Activated CD4-positive, alpha-beta T cell treated with anti-CD3 and anti-CD28 coated beads for 36 hours (primary cell): ENCODE measurements at regions not wholly inside any gene's neighbourhood (a gene's known extent, or its start where the extent isn't known, plus 50 kb on each side); places are given as distances from the start of the nearest gene placed in this dataset.

ENCODE experiments used
- ATAC-seq: fragments of 200-7000 bp; cut with Tn5 transposase; one replicate; pipeline ENCODE4 v1.10.0; 2021; ENCODE audit warnings: mild to moderate bottlenecking, moderate library complexity
- CTCF ChIA-PET: fragments of 350-600 bp; sonication (Branson Sonifier 250); formaldehyde crosslinking; loops from one replicate; lab custom pipeline; 2021; ENCODE audit warnings: antibody characterized with exemption; lab: Charles Lee
- POLR2A ChIA-PET: fragments of 350-600 bp; sonication (Branson Sonifier 250); formaldehyde crosslinking; loops from one replicate; lab custom pipeline; 2021; ENCODE audit warnings: antibody characterized with exemption, inconsistent platforms; lab: Charles Lee
- DNase-seq: peaks from one replicate; pipeline ENCODE4 v3.0.0-alpha.2; 2020
- H3K27ac Mint-ChIP-seq: one replicate; pipeline ENCODE4 v1.8.0; 2021; ENCODE audit warnings: mixed read lengths
- H3K27me3 Mint-ChIP-seq: one replicate; pipeline ENCODE4 v1.8.0; 2021; ENCODE audit warnings: mixed read lengths
- H3K36me3 Mint-ChIP-seq: one replicate; pipeline ENCODE4 v1.8.0; 2021; ENCODE audit warnings: low read depth, mixed read lengths
- H3K4me1 Mint-ChIP-seq: one replicate; pipeline ENCODE4 v1.8.0; 2021; ENCODE audit warnings: mixed read lengths
- H3K4me3 Mint-ChIP-seq: one replicate; pipeline ENCODE4 v1.8.0; 2021; ENCODE audit warnings: mild to moderate bottlenecking, moderate library complexity, mixed read lengths
- H3K9me3 Mint-ChIP-seq: one replicate; pipeline ENCODE4 v1.8.0; 2021; ENCODE audit warnings: low read depth, mixed read lengths
- intact Hi-C, 2 experiments: fragments of 100-400 bp; cut with DNase I in 1 of 2; cut with micrococcal nuclease in 1 of 2; formaldehyde crosslinking; loops; one replicate each; pipeline versions ENCODE4 v1.14.2 to v1.15.1; 2022 to 2024; cut with DNase I, micrococcal nuclease

DNA sequence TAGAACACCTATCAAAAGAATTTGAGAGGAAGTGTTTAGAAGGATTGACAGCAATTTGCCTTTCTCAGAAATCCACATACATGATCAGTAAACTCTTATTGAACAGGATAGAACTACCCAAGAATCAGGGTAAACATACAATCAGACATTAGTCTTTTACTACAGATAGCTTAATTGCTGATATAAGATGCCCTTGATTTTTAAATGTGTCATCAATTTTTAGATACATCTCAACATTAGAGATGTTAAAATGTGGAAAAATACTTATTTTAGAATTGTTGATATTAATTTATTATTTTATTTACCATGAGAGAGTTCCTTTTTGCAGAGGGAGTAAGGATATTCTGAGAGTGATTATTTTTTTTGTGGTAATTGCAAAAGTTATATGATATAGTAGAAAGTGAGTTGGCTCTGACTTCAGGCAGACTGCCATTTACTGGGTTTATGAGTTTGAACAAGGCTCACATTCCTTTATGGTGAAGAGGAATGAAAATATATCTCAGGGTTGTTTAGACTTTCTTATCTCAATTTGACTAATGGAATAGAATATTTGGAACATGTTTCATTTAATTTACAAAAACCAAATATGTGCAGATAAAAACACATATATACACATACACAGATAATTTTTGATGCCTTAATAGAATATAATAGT, 302.8 kb upstream of the GOLIM4 start:
- Mint-ChIP-seq H3K9me3 (no peaks in the 10 kb centered on the region), H3K27me3 (no peaks in the 10 kb centered on the region), H3K36me3 (no peaks in the 10 kb centered on the region), H3K27ac (no peak overlapping the region), H3K4me1 (no peaks in the 10 kb centered on the region), H3K4me3 (no peak overlapping the region)
- intact Hi-C loops = no loop called here
- ChIA-PET CTCF (no interaction called here), POLR2A (no interaction called here)
- no peak for ATAC-seq
- no peak for DNase-seq

DNA sequence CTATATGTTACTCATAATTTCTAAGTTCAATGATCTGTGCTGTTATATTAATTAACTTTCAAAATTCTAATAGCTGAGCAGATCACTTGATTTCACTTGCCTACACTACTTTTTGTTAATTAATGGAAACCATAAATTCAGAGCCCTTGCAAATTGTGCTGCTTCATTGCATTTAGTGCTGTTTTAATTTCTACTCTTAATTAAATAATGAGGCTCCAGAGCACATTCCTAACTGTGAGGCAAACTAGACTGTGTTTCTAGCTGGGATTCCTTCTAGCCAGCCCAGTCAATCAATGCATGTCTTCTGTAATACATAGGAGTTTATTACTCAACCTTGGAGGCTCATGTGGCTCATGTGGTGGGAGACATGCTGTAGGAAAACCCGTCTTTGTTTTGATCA, 301.1 kb upstream of the GOLIM4 start:
- H3K4me1 Mint-ChIP-seq = no peaks in the 10 kb centered on the region
- no peak for DNase-seq
- ChIA-PET CTCF (no interaction called here), POLR2A (no interaction called here)
- no peaks in the 10 kb centered on the region for H3K27me3 Mint-ChIP-seq
- H3K27ac Mint-ChIP-seq = no peak overlapping the region
- H3K4me3 Mint-ChIP-seq = no peak overlapping the region
- no peaks in the 10 kb centered on the region for H3K9me3 Mint-ChIP-seq
- no peaks in the 10 kb centered on the region for H3K36me3 Mint-ChIP-seq
- ATAC-seq = no peak
- intact Hi-C loops = no loop called here

DNA sequence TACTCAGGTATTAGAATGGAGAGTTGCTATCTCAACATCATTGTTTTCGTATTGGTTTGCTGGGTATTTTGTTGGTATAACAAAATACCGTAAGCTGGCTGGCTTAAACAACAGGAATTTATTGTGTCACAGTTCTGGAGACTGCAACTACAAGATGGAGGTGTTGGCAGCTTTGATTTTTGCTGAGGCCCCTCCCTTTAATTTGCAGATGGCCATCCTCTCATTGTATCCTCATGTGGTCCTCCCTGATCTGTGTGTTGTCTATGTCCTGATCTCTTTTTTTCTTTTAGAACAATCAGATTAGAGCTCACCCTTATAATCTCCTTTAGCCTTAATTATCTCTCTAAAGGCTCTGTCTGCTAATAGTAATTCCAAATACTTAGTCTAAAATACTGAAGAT, 299.8 kb upstream of the GOLIM4 start:
- Mint-ChIP-seq H3K36me3 (no peaks in the 10 kb centered on the region), H3K9me3 (no peaks in the 10 kb centered on the region), H3K4me1 (no peaks in the 10 kb centered on the region), H3K4me3 (no peak overlapping the region), H3K27me3 (no peaks in the 10 kb centered on the region), H3K27ac (no peak overlapping the region)
- POLR2A ChIA-PET = no interaction called here
- CTCF ChIA-PET = no interaction called here
- intact Hi-C loops = no loop called here
- ATAC-seq (no peak), DNase-seq (no peak)

DNA sequence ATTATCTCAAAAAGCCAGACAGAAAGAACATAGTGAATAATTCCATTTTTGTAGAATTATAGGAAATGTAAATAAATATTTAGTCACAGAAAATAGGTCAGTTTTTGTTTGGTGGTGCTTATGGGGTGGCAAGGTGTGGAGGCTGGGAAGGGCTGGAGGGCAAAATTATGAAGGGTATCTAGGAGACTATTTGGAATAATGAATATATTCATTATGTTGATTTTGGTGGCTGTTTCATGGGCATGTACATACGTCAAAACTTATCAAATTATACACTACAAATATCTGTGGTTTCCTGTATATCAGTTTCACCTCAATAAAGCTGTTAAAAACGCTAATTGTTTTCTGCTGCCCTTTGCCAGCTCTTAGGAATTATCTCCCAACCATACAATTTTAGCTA, 298.7 kb upstream of the GOLIM4 start:
- no peaks in the 10 kb centered on the region for H3K36me3 Mint-ChIP-seq
- intact Hi-C loops = no loop called here

DNA sequence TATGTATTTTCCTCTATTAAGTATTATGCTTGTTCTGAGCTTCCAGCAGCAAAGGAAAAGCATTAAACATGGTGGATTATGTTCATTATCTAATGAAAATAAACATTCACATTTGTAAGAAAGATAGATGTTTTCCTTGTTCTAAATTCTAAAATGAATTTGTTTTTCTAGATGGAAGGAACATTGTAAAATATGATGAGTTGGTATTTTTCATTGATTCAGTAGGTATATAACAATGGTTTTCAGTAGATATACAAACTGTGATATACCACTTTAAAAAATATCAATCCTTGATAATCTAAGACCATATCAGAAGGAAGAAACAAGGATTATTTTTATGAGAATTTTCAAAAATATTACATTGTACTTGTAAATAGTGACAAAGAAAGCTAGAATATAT, 290.6 kb upstream of the GOLIM4 start:
- intact Hi-C loops = no loop called here
- ChIA-PET CTCF (interaction anchor here (0.7 kb wide), 1 partner anchor 14 kb away, joined by 4 read pairs; no protein-coding TSS in a partner anchor), POLR2A (no interaction called here)
- no peak overlapping the region for H3K27ac Mint-ChIP-seq
- no peaks in the 10 kb centered on the region for H3K4me1 Mint-ChIP-seq
- H3K36me3 Mint-ChIP-seq = no peaks in the 10 kb centered on the region
- H3K4me3 Mint-ChIP-seq = no peak overlapping the region
- peaks cover 19% of the 10 kb centered on the region for H3K9me3 Mint-ChIP-seq
- DNase-seq = no peak
- H3K27me3 Mint-ChIP-seq = no peaks in the 10 kb centered on the region
- ATAC-seq = no peak

More for the DNA sequence above, 298.7 kb upstream of the GOLIM4 start:
- Mint-ChIP-seq H3K9me3 (peaks cover 3% of the 10 kb centered on the region), H3K4me3 (no peak overlapping the region), H3K27me3 (no peaks in the 10 kb centered on the region), H3K4me1 (no peaks in the 10 kb centered on the region), H3K27ac (no peak overlapping the region)
- ChIA-PET CTCF (no interaction called here), POLR2A (no interaction called here)
- ATAC-seq (no peak), DNase-seq (no peak)

DNA sequence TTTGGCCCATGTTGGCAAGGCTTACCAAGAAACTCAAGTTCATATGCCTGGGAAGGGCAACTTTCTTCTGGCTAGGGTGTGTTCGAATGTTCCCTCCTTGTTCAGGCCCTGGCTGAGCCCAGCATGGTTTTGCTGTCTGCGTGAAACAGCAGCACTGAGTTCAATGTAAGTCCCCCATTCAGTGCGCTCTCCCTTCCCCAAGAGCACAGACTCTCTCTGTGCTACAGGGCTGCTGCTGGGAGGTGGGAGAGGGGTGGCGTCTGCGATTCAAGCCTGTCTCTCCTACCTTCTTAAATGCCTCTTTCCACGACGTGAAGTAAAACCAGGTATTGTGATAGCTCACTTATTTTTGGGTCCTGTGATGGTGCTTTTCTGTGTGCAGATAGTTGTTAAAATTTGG, 289.3 kb upstream of the GOLIM4 start:
- intact Hi-C loops = no loop called here
- Mint-ChIP-seq H3K9me3 (peaks cover 21% of the 10 kb centered on the region), H3K4me3 (no peak overlapping the region), H3K27ac (no peak overlapping the region), H3K4me1 (no peaks in the 10 kb centered on the region), H3K36me3 (no peaks in the 10 kb centered on the region), H3K27me3 (no peaks in the 10 kb centered on the region)
- CTCF ChIA-PET = no interaction called here
- DNase-seq (no peak), ATAC-seq (no peak)
- POLR2A ChIA-PET = no interaction called here

DNA sequence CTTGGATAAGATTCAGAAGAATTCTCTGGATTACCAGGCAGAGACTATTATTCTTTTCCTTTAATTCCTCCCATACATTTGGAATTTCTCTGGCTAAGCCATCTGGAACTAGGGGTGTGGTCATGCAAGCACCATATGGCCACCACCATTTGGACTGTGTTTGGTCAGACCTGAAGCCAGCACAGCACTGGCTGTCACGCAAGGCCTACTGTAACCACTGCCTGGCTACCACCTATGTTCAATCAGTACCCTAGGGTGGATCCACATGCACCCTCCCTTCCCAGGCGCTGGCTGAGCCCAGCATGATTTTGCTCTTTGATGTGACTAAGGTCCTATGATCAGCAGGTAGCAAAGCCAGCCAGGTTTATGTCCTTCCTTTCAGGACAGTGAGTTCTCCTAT, 287.8 kb upstream of the GOLIM4 start:
- no peak overlapping the region for H3K4me3 Mint-ChIP-seq
- no peaks in the 10 kb centered on the region for H3K4me1 Mint-ChIP-seq
- POLR2A ChIA-PET = no interaction called here
- no peak overlapping the region for H3K27ac Mint-ChIP-seq
- DNase-seq = no peak
- peaks cover 16% of the 10 kb centered on the region for H3K9me3 Mint-ChIP-seq
- H3K27me3 Mint-ChIP-seq = no peaks in the 10 kb centered on the region
- H3K36me3 Mint-ChIP-seq = no peaks in the 10 kb centered on the region
- CTCF ChIA-PET = no interaction called here
- no peak for ATAC-seq
- intact Hi-C loops = no loop called here

DNA sequence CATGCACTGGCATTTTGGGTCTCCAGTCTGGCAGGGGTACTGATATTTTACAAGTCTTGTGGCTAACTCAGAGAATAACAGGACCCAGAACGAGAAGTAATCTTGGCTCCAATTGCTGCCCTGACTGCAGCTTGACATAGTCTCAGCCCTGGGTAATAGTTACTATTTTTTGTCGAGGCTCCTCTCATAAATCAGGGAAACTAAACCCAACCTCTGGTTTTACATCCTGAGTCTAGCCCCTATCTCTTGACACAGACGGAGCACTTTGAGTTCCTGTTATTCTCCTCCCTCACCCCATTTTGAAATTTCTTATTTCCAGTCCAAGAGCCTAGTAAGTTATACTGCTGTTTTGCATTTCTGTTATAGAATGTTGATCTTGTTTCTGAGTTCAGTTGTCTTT, 276.1 kb upstream of the GOLIM4 start:
- no peaks in the 10 kb centered on the region for H3K4me1 Mint-ChIP-seq
- H3K4me3 Mint-ChIP-seq = no peak overlapping the region
- ChIA-PET CTCF (no interaction called here), POLR2A (no interaction called here)
- H3K9me3 Mint-ChIP-seq = no peaks in the 10 kb centered on the region
- H3K36me3 Mint-ChIP-seq = no peaks in the 10 kb centered on the region
- no peak overlapping the region for H3K27ac Mint-ChIP-seq
- ATAC-seq (no peak), DNase-seq (no peak)
- H3K27me3 Mint-ChIP-seq = no peaks in the 10 kb centered on the region
- intact Hi-C loops = no loop called here

DNA sequence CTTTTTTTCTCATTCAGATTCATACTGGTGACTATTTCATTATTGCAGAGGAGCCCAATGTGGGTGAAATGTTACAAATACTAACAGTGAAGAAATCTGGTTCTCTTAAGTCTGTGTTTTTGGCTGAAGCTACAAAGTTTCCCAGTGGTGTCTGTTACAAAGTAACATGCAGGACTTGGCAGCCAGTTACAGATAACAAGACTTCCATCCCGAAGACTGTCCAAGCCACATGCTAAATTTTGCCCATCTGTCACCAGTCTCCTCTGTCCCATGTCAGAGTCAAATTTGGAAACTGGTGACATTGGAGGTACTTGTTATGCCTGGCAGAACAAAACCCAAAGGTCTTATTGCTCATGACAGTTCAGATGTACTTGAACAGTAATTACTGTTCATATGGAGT, 269.2 kb upstream of the GOLIM4 start:
- H3K4me1 Mint-ChIP-seq = no peaks in the 10 kb centered on the region
- intact Hi-C loops = no loop called here
- ChIA-PET POLR2A (no interaction called here), CTCF (interaction anchor here (0.6 kb wide), 1 partner anchor 77 kb away, joined by 3 read pairs; no protein-coding TSS in a partner anchor)
- DNase-seq = no peak
- no peak for ATAC-seq
- no peaks in the 10 kb centered on the region for H3K9me3 Mint-ChIP-seq
- no peak overlapping the region for H3K4me3 Mint-ChIP-seq
- no peaks in the 10 kb centered on the region for H3K27me3 Mint-ChIP-seq
- no peaks in the 10 kb centered on the region for H3K36me3 Mint-ChIP-seq
- no peak overlapping the region for H3K27ac Mint-ChIP-seq

DNA sequence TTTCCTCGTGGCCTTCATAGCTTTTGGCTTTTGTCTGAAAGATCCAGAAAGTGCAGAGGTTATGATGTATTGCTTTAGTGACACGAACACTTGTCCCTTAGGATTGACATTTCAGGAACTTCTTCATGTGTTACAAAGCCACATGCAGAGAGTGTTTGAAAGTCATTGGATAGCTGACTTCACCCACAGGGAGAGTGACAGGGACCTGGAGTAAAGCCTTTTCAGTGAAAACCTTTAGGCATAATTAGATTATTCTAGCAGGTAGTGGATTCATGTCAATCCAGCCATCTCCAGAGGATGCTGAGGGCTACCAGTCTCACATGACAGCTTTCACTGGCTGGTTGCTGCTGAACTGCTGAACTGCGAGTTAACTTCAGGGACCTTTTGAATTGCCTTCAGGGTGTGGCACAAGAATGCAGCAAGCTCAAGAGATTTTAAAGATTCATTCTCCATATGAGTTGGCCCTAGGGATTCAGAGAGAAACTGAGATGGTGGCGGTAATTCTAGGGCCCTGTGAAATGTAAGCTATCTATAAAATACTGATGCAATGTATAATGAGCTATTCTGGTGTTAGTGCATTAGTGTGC, 267.0 kb upstream of the GOLIM4 start:
- ATAC-seq (no peak), DNase-seq (no peak)
- Mint-ChIP-seq H3K27ac (no peak overlapping the region), H3K9me3 (no peaks in the 10 kb centered on the region), H3K36me3 (no peaks in the 10 kb centered on the region), H3K4me3 (no peak overlapping the region), H3K27me3 (no peaks in the 10 kb centered on the region), H3K4me1 (no peaks in the 10 kb centered on the region)
- CTCF ChIA-PET = no interaction called here
- intact Hi-C loops = no loop called here
- POLR2A ChIA-PET = no interaction called here

DNA sequence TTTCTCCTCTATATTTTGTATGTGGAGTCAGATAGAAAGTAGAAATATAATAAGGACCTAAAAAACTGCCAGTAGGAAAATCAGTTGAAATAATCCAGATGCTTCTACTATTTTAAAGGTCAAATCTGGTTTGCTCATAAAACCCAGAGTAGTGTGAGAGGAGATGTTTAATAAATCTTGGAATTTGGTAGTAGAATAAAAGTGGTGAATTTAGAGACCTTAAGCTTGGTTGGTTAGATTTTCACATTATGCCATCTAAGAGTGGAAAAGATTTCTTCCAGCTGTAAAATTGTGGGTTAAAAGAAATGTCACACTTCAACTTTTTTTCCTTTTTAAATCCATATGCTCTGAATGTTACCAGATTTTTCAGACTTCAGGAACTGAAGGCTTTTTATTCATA, 266.4 kb upstream of the GOLIM4 start:
- DNase-seq (no peak), ATAC-seq (no peak)
- Mint-ChIP-seq H3K4me1 (no peaks in the 10 kb centered on the region), H3K27me3 (no peaks in the 10 kb centered on the region), H3K27ac (no peak overlapping the region), H3K4me3 (no peak overlapping the region), H3K9me3 (no peaks in the 10 kb centered on the region), H3K36me3 (no peaks in the 10 kb centered on the region)
- ChIA-PET CTCF (no interaction called here), POLR2A (no interaction called here)
- intact Hi-C loops = no loop called here

DNA sequence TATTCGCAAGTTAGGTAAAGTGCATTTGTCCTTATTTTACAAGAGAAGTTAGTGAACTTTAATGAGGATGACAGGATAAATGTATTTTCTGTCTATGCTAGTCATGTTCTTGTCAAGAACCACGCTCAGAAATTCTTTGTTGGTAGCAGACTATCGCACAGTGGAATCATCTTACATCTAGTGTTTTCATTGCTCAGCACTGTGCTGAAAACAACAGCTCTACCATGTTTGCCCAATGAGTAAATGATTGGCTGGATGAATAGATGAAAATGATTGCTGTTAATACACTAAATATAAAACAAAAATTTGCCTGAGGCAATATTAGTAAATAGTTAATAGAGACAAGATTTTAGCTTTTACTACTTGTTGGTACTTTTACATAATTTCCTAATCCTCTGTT, 265.3 kb upstream of the GOLIM4 start:
- Mint-ChIP-seq H3K9me3 (no peaks in the 10 kb centered on the region), H3K4me1 (no peaks in the 10 kb centered on the region), H3K27ac (no peak overlapping the region), H3K36me3 (no peaks in the 10 kb centered on the region), H3K4me3 (no peak overlapping the region), H3K27me3 (no peaks in the 10 kb centered on the region)
- ATAC-seq = no peak
- intact Hi-C loops = no loop called here
- no peak for DNase-seq
- POLR2A ChIA-PET = no interaction called here
- CTCF ChIA-PET = no interaction called here
